ENCODE measurements at regions not wholly inside any gene's neighbourhood (a gene's known extent, or its start where the extent isn't known, plus 50 kb on each side); places are given as distances from the start of the nearest gene placed in this dataset.

DNA sequence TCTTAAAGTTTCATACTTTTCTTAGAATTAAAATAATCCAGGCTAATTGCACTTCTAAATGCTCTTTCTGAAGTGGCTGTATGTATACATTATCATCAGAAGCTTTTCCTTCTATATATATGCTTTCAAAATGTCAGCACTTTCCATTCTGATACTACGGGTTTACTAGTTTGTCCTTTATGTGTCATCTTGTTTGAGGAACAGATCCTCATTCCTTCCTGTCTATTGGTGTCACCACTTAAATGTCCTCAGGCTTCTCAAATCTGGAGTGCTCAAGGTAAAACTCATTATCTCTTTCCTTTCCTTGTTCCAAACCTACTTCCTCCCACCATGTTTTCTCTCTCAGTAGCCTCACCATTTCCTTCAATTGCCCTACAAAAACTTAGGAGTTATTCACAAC is 236.3 kb downstream of the CSNK1G3 start:
- Histone ChIP-seq H3K27me3 (ENCODE audit: control insufficient read depth, insufficient read depth, low read length) (no peaks in the 10 kb centered on the region), H3K9ac (ENCODE audit: low read depth, low read length) (no peak overlapping the region), H3K36me3 (ENCODE audit: control insufficient read depth, insufficient read depth, low read length) (no peaks in the 10 kb centered on the region), H3K9me3 (ENCODE audit: control insufficient read depth, insufficient read depth, low read length) (no peaks in the 10 kb centered on the region), H3K4me3 (ENCODE audit: low read depth, low read length) (no peak overlapping the region), H3K4me1 (ENCODE audit: control insufficient read depth, insufficient read depth, low read length) (peaks cover 10% of the 10 kb centered on the region)

DNA sequence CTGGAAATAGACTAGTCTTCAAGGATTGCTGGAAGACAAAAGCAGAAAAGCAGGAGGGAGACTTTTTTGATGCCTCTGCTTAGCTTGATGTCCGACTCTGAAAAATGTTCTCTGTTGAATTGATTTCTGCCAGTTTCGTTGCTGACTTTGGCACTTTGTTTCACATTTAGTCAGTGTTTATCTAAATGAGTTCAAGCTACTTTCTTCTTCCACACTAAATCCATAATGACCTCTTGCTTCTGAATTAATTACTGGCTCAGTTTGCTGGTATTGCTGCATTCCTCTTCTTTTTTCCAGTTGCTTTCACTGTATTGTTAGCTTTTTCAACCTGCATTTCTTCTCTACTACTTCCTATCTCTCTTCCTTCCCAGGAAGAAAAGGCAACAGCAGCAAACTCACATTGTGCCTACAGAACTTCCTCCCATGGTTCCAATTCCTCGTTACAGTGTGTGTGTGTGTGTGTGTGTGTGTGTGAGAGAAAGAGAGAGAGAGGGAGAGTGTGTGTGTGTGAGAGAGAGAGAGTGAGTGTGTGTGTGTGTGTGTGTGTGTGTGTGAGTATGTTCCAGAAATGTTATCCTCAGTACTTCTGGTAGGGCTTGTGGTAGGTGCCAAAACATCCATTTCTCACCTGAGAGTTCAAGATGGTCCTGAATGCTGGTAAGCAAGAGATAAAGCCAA is 234.8 kb downstream of the CSNK1G3 start:
- Histone ChIP-seq H3K36me3 (ENCODE audit: control insufficient read depth, insufficient read depth, low read length) (no peaks in the 10 kb centered on the region), H3K9ac (ENCODE audit: low read depth, low read length) (no peak overlapping the region), H3K4me3 (ENCODE audit: low read depth, low read length) (no peak overlapping the region), H3K4me1 (ENCODE audit: control insufficient read depth, insufficient read depth, low read length) (peaks cover 10% of the 10 kb centered on the region), H3K27me3 (ENCODE audit: control insufficient read depth, insufficient read depth, low read length) (no peaks in the 10 kb centered on the region), H3K9me3 (ENCODE audit: control insufficient read depth, insufficient read depth, low read length) (no peaks in the 10 kb centered on the region)

DNA sequence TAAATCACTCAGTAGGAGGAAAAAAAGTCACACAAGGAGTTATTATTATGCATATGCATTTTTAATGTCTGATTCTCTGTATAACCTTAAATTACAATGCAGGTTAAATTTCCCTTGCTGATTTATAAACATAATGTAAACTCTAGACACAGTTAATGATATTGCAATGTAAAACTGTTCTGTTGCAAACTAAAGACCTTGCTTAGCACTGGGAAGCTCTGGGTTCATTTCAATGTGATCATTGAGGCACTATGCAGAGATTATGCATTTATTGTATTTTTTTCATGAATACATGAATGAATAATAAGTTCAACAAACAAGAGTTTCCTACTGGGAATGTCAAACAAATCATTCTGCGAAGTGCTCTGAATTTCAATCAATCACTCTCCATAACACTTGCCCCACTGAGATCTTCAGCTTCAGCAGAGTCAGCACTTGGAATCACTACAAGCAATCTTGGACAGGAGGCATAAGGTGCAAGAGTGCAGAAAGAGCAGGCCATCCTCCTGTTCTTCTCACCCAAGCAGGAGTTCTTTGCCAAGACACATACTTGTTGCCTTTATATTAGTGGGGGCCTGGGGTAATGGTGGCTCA is 232.1 kb downstream of the CSNK1G3 start:
- Histone ChIP-seq H3K9ac (ENCODE audit: low read depth, low read length) (no peak overlapping the region), H3K9me3 (ENCODE audit: control insufficient read depth, insufficient read depth, low read length) (no peaks in the 10 kb centered on the region), H3K4me3 (ENCODE audit: low read depth, low read length) (no peak overlapping the region), H3K4me1 (ENCODE audit: control insufficient read depth, insufficient read depth, low read length) (peaks cover 10% of the 10 kb centered on the region), H3K36me3 (ENCODE audit: control insufficient read depth, insufficient read depth, low read length) (no peaks in the 10 kb centered on the region), H3K27me3 (ENCODE audit: control insufficient read depth, insufficient read depth, low read length) (no peaks in the 10 kb centered on the region)

DNA sequence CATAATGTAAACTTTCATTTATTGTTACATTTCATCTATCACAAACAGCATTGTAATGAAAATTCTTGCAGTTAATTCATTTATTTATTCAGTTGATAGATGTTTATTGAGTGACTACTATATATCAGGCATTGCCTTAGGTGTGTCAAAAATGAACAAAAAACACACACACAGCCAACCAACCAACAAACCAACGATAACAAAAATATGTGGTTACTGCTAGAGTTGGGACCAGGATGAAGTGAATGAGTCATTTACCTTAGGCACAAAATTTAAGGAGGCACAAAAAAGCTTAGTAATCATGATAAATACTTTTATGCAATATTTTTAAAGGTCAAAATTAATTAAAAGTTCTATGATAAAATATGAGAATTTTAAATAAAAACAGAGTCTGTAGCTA is 223.4 kb downstream of the CSNK1G3 start:
- Histone ChIP-seq H3K27me3 (ENCODE audit: control insufficient read depth, insufficient read depth, low read length) (no peaks in the 10 kb centered on the region), H3K4me3 (ENCODE audit: low read depth, low read length) (no peak overlapping the region), H3K36me3 (ENCODE audit: control insufficient read depth, insufficient read depth, low read length) (no peaks in the 10 kb centered on the region), H3K4me1 (ENCODE audit: control insufficient read depth, insufficient read depth, low read length) (no peaks in the 10 kb centered on the region), H3K9me3 (ENCODE audit: control insufficient read depth, insufficient read depth, low read length) (peaks cover 7% of the 10 kb centered on the region), H3K9ac (ENCODE audit: low read depth, low read length) (no peak overlapping the region)

DNA sequence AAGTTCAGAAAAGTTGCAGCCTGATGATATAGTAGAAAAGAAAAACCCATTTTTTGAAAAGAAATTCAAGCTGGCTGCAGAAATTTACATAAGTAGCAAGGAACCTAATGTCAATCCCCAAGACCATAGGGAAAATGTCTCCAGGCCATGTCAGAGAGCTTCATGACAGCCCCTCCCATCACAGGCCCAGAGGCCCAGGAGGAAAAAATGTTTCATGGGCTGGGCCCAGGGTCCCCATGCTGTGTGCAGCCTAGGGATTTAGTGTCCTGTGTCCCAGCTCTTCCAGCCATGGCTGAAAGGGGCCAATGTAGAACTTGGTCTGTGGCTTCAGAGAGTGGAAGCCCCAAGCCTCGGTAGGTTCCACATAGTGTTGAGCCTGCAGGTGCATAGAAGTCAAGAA is 220.3 kb downstream of the CSNK1G3 start:
- Histone ChIP-seq H3K9ac (ENCODE audit: low read depth, low read length) (no peak overlapping the region), H3K9me3 (ENCODE audit: control insufficient read depth, insufficient read depth, low read length) (peaks cover 7% of the 10 kb centered on the region), H3K27me3 (ENCODE audit: control insufficient read depth, insufficient read depth, low read length) (no peaks in the 10 kb centered on the region), H3K4me1 (ENCODE audit: control insufficient read depth, insufficient read depth, low read length) (no peaks in the 10 kb centered on the region), H3K36me3 (ENCODE audit: control insufficient read depth, insufficient read depth, low read length) (no peaks in the 10 kb centered on the region), H3K4me3 (ENCODE audit: low read depth, low read length) (no peak overlapping the region)

DNA sequence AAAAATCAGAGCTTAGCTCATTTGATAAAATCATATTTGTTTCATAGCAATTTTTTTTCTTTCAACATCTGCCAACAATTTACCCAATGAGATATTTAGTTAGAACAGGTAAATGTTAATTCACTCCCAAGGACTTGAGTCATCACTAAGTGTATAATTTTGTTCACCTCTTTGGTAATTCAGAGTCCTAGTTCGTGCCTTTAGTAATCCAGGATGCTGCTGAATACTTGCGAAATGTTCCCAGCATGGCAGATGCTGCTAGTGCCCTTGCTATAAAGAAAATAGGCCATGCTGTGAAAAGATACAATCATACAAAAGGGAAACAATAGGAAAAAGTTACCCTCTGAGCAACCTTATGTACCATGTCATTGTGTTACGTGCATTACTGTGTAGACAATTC is 210.5 kb downstream of the CSNK1G3 start:
- H3K9ac ChIP-seq (ENCODE audit: low read depth, low read length): no peak overlapping the region
- no peaks in the 10 kb centered on the region for H3K27me3 ChIP-seq (ENCODE audit: control insufficient read depth, insufficient read depth, low read length)
- no peaks in the 10 kb centered on the region for H3K4me1 ChIP-seq (ENCODE audit: control insufficient read depth, insufficient read depth, low read length)
- no peaks in the 10 kb centered on the region for H3K36me3 ChIP-seq (ENCODE audit: control insufficient read depth, insufficient read depth, low read length)
- H3K9me3 ChIP-seq (ENCODE audit: control insufficient read depth, insufficient read depth, low read length): no peaks in the 10 kb centered on the region
- no peak overlapping the region for H3K4me3 ChIP-seq (ENCODE audit: low read depth, low read length)

DNA sequence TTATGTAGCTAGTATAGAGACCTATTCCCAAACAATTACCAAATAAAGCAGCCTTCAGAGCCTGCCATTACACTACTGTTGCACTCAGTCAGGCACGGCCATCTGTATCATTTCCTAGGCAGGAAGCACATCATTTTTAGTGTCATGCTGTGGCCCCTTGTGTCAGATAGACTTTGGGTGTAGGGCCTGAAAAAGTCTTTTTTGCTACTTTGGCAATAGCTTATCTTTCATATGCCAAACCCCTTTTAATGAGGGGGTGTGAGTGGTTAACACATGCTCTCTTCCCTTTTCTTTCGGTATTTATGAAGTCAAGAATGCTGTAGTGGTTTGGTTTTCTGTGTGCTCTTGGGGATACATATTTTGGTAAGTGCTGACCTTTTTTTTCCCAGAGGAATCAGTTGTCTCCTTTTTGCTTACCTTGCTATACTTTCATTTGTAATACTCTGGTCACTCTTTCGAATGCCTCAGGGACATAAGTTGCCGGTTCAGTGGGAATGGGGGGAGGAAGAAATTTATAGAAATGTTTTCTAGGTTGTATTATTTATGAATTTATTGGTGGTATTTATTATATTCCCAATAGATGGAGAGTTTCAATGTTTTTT is 209.8 kb downstream of the CSNK1G3 start:
- H3K9ac ChIP-seq (ENCODE audit: low read depth, low read length): no peak overlapping the region
- H3K4me3 ChIP-seq (ENCODE audit: low read depth, low read length): no peak overlapping the region
- no peaks in the 10 kb centered on the region for H3K4me1 ChIP-seq (ENCODE audit: control insufficient read depth, insufficient read depth, low read length)
- no peaks in the 10 kb centered on the region for H3K9me3 ChIP-seq (ENCODE audit: control insufficient read depth, insufficient read depth, low read length)
- no peaks in the 10 kb centered on the region for H3K36me3 ChIP-seq (ENCODE audit: control insufficient read depth, insufficient read depth, low read length)
- no peaks in the 10 kb centered on the region for H3K27me3 ChIP-seq (ENCODE audit: control insufficient read depth, insufficient read depth, low read length)

DNA sequence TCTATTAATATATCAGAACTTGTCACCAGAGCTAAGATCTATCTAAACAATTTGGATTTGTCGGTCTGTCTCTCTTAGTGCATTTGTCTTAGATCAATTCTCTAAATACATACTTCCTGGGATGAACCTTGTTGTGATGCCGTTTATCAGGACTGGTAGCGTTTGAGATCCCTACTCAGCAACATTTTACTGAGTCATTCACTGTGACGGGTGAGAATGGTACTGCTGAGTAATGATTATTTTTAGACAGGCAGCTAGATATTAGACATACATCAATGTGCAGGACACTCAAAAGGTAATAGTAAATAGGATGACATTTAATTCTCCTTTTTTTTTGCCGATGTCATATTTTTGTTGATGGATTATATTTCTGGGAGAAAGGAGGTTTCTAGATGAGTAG is 209.0 kb downstream of the CSNK1G3 start:
- Histone ChIP-seq H3K4me1 (ENCODE audit: control insufficient read depth, insufficient read depth, low read length) (no peaks in the 10 kb centered on the region), H3K27me3 (ENCODE audit: control insufficient read depth, insufficient read depth, low read length) (no peaks in the 10 kb centered on the region), H3K36me3 (ENCODE audit: control insufficient read depth, insufficient read depth, low read length) (no peaks in the 10 kb centered on the region), H3K9me3 (ENCODE audit: control insufficient read depth, insufficient read depth, low read length) (no peaks in the 10 kb centered on the region), H3K4me3 (ENCODE audit: low read depth, low read length) (no peak overlapping the region), H3K9ac (ENCODE audit: low read depth, low read length) (no peak overlapping the region)

DNA sequence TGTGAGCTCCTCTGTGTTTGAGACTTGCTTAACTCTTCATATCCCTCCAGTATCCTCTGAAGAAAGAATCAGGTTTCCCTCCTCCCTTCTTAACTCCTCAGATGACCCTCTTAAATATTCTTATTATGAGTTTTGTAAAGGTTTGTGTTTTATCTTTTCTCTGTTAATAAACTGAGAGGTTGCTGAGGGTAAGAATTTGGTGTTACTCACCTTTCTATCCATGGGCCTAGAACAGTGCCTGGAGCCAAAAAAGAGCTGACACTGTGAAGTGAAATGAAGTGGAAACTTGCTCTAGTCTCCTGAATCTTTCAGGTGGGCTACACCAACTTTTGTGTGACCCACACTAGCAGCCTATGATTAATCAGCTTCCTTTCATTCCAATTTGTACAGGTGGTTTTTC is 208.4 kb downstream of the CSNK1G3 start:
- H3K4me1 ChIP-seq (ENCODE audit: control insufficient read depth, insufficient read depth, low read length): no peaks in the 10 kb centered on the region
- no peak overlapping the region for H3K9ac ChIP-seq (ENCODE audit: low read depth, low read length)
- no peaks in the 10 kb centered on the region for H3K36me3 ChIP-seq (ENCODE audit: control insufficient read depth, insufficient read depth, low read length)
- no peak overlapping the region for H3K4me3 ChIP-seq (ENCODE audit: low read depth, low read length)
- H3K27me3 ChIP-seq (ENCODE audit: control insufficient read depth, insufficient read depth, low read length): no peaks in the 10 kb centered on the region
- no peaks in the 10 kb centered on the region for H3K9me3 ChIP-seq (ENCODE audit: control insufficient read depth, insufficient read depth, low read length)

DNA sequence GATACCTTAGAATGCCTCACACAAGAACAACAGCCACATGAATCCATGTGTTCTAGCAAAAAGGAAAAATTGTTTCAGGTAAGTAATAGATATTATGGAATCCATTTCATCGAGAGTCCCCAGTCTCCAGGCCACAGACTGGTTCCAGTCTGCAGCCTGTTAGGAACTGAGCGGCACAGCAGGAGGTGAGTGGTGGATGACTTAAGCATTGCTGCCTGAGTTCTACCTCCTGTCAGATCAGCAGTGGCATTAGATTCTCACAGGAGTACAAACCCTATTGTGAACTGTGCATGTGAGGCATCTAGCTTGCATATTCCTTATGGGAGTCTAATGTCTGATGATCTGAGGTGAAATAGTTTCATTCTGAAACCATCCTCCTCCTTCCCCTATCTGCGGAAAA is 207.0 kb downstream of the CSNK1G3 start:
- no peaks in the 10 kb centered on the region for H3K36me3 ChIP-seq (ENCODE audit: control insufficient read depth, insufficient read depth, low read length)
- H3K9ac ChIP-seq (ENCODE audit: low read depth, low read length): no peak overlapping the region

DNA sequence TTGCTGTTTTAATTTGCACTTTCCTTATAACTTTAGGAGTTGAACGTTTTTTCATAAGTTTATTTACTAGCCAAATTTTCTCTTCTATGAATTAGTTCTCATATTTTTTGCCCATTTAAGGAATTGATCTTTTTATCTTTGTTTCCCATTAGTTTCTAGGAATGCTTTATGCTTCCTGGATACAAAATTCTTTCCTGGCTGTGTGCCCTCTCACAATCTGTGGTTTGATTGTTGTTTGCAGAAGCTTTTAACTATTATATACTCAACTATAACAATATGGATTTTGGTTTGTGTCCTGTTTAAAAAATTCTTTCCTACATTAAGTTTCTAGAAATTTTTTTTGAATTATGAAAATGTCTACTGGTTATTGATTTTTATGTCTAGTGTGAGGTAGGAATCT is 206.3 kb downstream of the CSNK1G3 start:
- Histone ChIP-seq H3K9ac (ENCODE audit: low read depth, low read length) (no peak overlapping the region), H3K4me3 (ENCODE audit: low read depth, low read length) (no peak overlapping the region), H3K9me3 (ENCODE audit: control insufficient read depth, insufficient read depth, low read length) (no peaks in the 10 kb centered on the region), H3K36me3 (ENCODE audit: control insufficient read depth, insufficient read depth, low read length) (no peaks in the 10 kb centered on the region), H3K27me3 (ENCODE audit: control insufficient read depth, insufficient read depth, low read length) (no peaks in the 10 kb centered on the region), H3K4me1 (ENCODE audit: control insufficient read depth, insufficient read depth, low read length) (no peaks in the 10 kb centered on the region)

More for the DNA sequence above, 207.0 kb downstream of the CSNK1G3 start:
- H3K9me3 ChIP-seq (ENCODE audit: control insufficient read depth, insufficient read depth, low read length): no peaks in the 10 kb centered on the region
- H3K4me3 ChIP-seq (ENCODE audit: low read depth, low read length): no peak overlapping the region
- no peaks in the 10 kb centered on the region for H3K4me1 ChIP-seq (ENCODE audit: control insufficient read depth, insufficient read depth, low read length)
- H3K27me3 ChIP-seq (ENCODE audit: control insufficient read depth, insufficient read depth, low read length): no peaks in the 10 kb centered on the region

DNA sequence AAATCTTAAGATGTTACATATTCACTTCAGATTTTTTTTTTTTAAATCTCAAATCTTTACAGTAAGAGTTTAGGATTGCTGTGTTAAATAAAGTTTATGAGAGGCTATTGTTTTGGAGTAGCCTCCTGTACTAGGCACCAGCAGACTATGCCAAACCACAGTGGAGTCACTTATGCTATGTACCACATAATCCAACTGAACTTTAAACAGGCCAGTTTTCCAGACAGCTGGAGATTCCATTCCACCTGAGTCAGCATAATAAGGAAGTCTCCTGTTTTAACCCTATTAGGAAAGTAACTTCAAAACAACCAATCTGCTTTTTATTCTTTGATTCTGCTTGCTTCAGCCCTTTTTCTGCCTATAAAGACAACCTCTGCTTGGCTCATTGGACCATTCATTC is 205.2 kb downstream of the CSNK1G3 start:
- Histone ChIP-seq H3K4me1 (ENCODE audit: control insufficient read depth, insufficient read depth, low read length) (no peaks in the 10 kb centered on the region), H3K9me3 (ENCODE audit: control insufficient read depth, insufficient read depth, low read length) (no peaks in the 10 kb centered on the region), H3K4me3 (ENCODE audit: low read depth, low read length) (no peak overlapping the region), H3K27me3 (ENCODE audit: control insufficient read depth, insufficient read depth, low read length) (no peaks in the 10 kb centered on the region), H3K9ac (ENCODE audit: low read depth, low read length) (no peak overlapping the region), H3K36me3 (ENCODE audit: control insufficient read depth, insufficient read depth, low read length) (no peaks in the 10 kb centered on the region)

Data from iPS-15b (cell line).